Activated CD4-positive, alpha-beta T cell treated with anti-CD3 and anti-CD28 coated beads, Interleukin-2, amount 50 U/mL, for 48 hours (primary cell): ENCODE measurements at regions not wholly inside any gene's neighbourhood (a gene's known extent, or its start where the extent isn't known, plus 50 kb on each side); places are given as distances from the start of the nearest gene placed in this dataset.

ENCODE experiments used
- DNase-seq, 2 experiments: peaks; one replicate each; pipeline ENCODE4 v3.0.0-alpha.2; 2020

GRCh38 chr5:96243862-96244261 lies 189.2 kb downstream of the PCSK1 start:
- DNase-seq = no peak

- no peak for DNase-seq
These were observed 189.8 kb downstream of the PCSK1 start for GRCh38 chr5:96243203-96243602.

GRCh38 chr5:96242571-96242970 lies 190.5 kb downstream of the PCSK1 start:
- DNase-seq = no peak

- no peak for DNase-seq
These were observed 196.2 kb downstream of the PCSK1 start for GRCh38 chr5:96236831-96237230.

- no peak for DNase-seq
These were observed 197.0 kb downstream of the PCSK1 start for GRCh38 chr5:96236051-96236450.

- no peak for DNase-seq
These were observed 197.8 kb downstream of the PCSK1 start for GRCh38 chr5:96235008-96235910.

GRCh38 chr5:96232602-96233001 lies 200.4 kb downstream of the PCSK1 start:
- DNase-seq = no peak

- DNase-seq = no peak
These were observed 203.9 kb downstream of the PCSK1 start for GRCh38 chr5:96229188-96229587.

GRCh38 chr5:96228408-96228807 lies 204.6 kb downstream of the PCSK1 start:
- no peak for DNase-seq

GRCh38 chr5:96227957-96228356 lies 205.1 kb downstream of the PCSK1 start:
- no peak for DNase-seq

- DNase-seq = no peak
These were observed 206.0 kb downstream of the PCSK1 start for GRCh38 chr5:96226941-96227552.

GRCh38 chr5:96222129-96222528 lies 210.9 kb downstream of the PCSK1 start:
- DNase-seq = no peak

GRCh38 chr5:96220610-96221390 lies 212.2 kb downstream of the PCSK1 start:
- DNase-seq = peak in 1 of 2 experiments; percentile 9

GRCh38 chr5:96219580-96220281 lies 213.3 kb downstream of the PCSK1 start:
- peak; percentile 5 to 10 for DNase-seq

- DNase-seq = no peak
These were observed 214.4 kb downstream of the PCSK1 start for GRCh38 chr5:96218653-96219052.

GRCh38 chr5:96214442-96215197 lies 218.4 kb downstream of the PCSK1 start:
- DNase-seq = no peak

- DNase-seq = no peak
These were observed 223.2 kb downstream of the PCSK1 start for GRCh38 chr5:96209829-96210228.

GRCh38 chr5:96207420-96207819 lies 225.6 kb downstream of the PCSK1 start:
- DNase-seq = no peak

- DNase-seq = no peak
These were observed 229.3 kb downstream of the PCSK1 start for GRCh38 chr5:96203761-96204160.

GRCh38 chr5:96201503-96201902 lies 231.5 kb downstream of the PCSK1 start:
- no peak for DNase-seq

- DNase-seq = no peak
These were observed 232.4 kb downstream of the PCSK1 start for GRCh38 chr5:96200641-96201040.

- no peak for DNase-seq
These were observed 233.3 kb downstream of the PCSK1 start for GRCh38 chr5:96199713-96200183.
